PC-3 (cell line): ENCODE measurements at regions not wholly inside any gene's neighbourhood (a gene's known extent, or its start where the extent isn't known, plus 50 kb on each side); places are given as distances from the start of the nearest gene placed in this dataset.

ENCODE experiments used
- CTCF ChIP-seq: fragments of 300-600 bp; sonication (generic); conservative IDR thresholded peaks from 2 replicates; pipeline ENCODE4 v1.5.1; 2017; ENCODE audit warnings: antibody characterized with exemption, low read depth, mild to moderate bottlenecking, low read length
- EZH2 ChIP-seq: fragments of 300-600 bp; sonication (generic); IDR thresholded peaks from one replicate; pipeline ENCODE4 v1.6.1; 2017; ENCODE audit warnings: antibody characterized with exemption, mild to moderate bottlenecking, low read length; ENCODE audit not compliant: unreplicated experiment
- EZH2phosphoT487 ChIP-seq: fragments of 300-600 bp; sonication (generic); IDR thresholded peaks from 2 replicates; pipeline ENCODE4 v1.6.1; 2018; ENCODE audit warnings: mild to moderate bottlenecking, antibody characterized with exemption, low read length, borderline replicate concordance

DNA sequence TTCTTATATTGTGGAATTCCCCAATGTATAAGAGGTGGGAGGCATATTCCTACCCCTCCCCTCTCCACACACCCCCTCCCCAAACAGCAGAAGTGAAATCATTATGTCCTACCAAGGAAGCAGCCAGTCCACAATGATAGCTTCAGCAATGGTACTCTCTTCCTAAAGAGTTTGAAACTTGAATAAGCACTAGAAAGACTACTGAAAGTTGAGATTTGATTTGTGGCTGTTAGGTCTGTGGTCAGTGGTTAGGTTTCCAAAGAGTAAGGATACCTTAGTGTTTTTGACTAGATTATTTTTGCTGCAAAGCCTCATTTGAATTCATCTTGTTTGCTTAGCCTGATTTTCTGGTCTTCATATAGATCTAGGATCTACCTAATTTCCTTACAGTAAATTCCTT is 242.2 kb downstream of the DKK2 start:
- no peak for TF ChIP-seq CTCF
- TF ChIP-seq EZH2 = no peak
- TF ChIP-seq EZH2phosphoT487 = no peak
